ENCODE measurements at regions not wholly inside any gene's neighbourhood (a gene's known extent, or its start where the extent isn't known, plus 50 kb on each side); places are given as distances from the start of the nearest gene placed in this dataset.

DNA sequence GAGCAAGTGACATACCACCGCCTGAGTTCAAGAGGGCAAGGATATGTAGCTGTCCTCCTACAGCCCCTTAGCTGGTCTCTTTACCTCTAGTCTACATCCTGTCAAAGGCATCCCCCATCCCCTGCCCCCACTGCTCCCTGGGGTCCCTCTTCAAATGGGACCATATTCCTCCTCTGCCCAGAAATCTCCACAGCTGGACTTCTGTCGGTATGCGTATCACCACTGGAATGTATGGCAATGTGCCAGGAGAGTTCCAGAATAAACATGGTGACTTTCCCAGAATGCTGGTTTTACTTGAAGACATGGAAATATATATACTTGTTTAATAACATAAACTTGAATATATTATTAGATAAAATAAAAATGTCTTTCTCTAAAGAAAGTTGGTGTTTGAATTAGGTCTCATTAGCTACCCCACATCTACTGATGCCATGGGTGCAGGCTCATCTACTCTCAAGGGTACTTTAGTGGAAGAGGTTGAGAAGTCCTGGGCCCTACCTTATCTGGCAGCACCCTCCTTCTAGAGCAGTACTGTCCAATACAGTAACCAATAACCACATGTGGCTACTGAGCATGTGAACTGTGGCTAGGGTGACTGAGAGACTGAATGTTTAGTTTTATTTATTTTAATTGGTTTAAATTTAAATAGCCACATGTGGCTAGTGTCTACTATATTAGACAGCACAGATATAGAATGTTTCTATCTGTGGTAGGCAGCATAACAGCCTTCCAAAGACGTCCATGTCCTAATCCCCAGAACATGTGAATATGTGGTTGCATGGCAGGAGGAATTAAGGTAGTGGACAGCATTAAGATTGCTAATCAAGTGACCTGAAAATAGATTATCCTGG is 181.7 kb upstream of the SLC30A5 start:
- DNase-seq: no peak

DNA sequence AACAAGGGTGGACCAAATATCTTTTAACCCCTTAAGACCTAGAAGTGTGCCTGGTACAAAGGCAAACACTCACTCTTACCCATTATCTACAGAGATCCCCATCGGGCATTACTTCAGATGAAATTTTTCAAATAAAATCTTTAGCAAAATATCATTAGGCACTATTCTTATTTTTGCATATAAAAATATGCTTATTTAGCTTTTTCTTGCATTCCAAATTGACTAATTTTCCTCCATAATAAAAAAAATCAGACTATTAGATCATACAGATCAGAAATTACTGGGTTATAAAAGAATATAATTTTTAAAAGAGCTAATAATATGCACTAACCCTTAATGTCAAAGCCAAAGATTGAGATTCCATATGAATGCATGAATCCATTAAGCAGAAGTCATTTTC is 178.7 kb upstream of the SLC30A5 start:
- no peak for DNase-seq

DNA sequence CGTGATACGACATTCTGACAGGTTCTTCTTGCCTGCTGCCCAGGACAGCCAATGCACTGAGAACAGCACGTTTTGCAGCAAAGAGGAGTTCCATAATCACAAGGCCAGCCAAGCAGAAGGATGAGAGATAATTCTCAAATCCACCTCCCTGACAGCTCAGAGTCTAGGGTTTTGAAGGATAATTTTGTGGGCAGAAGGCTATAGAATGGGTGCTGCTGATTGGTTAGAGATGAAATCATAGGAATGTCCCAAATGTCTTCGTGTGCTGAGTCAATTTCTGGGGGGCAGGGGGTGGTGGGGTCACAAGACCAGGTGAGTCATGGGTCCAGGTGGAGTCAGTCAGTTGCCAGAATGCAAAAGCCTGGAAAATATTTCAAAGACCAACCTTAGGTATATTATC is 175.5 kb upstream of the SLC30A5 start:
- no peak for DNase-seq

DNA sequence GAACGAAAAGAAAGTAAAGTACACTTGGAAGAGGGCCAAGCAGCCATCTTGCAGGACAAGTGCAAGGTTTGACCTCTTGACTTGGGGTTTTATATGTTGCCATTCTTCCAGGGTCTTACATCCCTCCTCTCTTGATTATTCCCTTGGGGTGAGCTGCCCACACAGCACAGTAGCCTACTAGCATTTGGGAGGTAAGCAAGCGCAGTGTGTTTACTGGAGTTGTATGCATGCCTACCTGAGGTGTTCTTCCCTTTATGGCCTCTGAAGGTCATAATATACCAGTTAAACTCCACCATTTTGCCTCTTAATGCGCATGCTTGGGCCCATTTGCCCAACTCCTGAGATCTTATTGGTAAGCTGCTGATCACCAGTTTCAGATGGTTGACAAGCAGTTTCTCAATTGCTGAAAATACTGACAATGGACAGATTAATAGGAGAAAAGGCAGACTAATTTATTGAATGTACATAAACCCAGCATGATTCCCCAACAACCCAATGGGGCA is 173.8 kb upstream of the SLC30A5 start:
- DNase-seq: no peak

DNA sequence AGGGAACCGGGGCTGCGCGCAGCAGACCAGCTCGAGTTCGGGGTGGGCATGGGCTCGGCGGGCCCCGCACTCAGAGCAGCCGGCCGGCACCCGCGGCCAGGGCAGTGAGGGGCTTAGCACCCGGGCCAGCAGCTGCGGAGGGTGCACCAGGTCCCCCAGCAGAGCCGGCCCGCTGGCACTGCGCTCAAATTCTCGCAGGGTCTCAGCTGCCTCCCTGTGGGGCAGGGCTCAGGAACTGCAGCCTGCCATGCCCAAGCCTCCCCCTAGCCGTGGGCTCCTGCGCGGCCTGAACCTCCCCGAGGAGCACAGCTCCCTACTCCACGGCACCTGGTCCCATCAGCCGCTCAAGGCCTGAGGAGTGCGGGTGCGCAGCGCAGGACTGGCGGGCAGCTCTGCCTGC is 172.9 kb upstream of the SLC30A5 start:
- DNase-seq: no peak

DNA sequence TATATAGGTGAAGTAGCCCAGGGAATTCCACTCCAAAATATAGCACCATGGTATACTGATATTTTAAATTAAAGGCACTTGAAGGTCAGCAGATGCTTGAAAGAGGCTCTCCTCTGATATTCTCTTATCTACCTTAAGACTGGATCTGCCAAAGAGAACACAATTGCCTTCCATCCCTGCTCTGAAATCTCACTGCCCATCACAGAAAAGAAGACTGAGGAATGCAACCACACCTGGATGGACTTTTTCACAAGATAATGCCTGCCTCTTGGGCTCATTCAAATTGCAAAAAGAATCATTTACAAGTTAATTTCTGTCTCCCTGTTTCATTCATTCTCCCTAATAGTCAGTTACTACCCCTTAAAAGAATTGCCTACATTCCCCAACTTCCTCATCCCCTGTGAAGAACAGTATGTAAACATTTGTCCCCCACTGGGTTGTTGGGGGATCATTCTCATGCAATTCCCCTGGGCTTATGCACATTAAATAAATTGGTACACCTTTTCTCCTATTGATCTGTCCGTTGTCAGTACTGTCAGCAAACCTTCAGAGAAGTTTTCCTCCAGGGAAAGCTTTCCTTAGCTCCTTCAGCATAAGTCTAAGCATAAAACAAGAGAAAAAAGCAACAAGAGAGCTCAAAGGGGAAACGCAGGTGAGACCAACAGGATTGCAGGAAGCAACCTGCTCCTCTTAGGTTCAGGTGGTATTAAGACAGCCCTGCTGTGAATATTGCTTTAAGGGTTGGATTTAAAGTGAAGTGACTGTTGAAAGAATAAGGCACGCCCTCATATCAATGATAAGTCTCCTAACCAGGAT is 171.4 kb upstream of the SLC30A5 start:
- no peak for DNase-seq

DNA sequence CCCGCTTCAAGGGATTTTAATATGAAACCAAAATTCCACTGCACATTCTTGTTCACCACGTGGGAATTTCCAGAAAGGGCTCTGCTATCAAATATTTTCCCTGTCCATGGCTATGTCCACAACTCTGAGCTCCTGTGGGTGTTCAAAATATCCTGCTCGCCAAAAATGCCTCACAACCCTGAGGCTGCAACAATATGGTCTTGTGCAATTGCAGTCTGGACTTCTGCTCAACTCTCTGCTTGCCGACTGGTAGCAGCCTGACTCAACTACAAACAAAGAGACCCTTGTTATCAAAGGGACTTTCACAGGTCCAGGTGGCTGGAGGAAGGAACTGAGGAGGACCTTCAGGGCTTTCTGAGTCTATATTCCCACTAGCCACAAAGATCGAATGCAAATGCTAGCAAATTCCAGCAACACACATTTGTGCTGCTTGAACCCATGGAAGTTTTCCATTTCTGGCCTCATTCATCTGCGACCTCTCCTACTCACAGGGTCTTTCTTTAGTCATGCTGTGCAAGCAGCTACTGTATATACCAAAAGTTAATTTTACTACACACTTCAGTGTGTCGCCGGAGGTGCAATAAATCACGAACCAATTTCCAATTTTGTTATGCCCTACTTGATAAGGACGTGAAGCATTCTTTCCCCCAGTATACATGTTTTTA is 169.2 kb upstream of the SLC30A5 start:
- DNase-seq: no peak

DNA sequence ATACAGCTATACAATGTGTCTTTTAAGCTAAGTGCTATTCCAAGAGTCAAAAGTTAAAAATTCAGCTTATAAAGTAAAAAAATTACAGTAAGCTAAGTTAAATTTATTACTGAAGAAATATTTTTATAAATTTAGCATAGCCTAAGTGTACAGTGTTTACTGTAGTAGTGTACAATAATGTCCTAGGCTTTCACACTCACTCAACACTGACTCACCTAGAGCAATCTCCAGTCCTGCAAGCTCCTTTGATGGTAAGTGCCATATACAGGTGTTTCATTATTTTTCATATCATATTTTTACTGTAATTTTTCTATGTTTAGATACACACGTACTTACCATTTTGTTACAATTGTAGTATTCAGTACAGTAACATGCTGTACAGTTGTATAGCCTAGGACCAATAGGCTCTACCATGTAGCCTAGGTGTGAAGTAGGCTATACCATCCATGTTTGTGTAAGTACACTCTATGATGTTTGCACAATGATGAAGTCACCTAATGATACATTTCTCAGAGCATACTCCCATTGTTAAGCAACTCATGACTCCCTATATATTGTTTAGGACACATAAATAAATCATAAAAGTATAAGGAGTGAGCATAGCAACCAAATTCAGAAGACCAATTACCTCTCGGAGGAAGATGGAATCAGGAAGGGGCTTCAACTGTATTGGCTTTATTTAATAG is 165.1 kb upstream of the SLC30A5 start:
- DNase-seq: no peak

DNA sequence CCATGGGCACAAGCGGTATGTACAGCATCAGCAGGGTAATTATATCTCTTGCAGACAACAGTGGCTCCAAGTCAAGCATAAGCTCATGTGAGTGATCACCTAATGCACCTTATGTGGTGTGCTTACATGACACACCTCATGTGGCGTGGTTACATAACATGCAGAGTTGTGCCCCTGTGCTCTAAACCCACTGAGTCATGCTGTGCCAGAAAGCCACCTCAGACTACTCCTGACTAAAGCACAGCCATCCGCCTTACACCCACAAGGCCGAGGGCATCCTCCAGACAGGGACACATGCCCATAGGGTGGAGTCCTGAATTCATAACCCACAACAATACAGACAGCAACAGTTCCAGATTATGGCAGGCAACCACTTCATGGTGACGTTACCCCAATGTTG is 163.7 kb upstream of the SLC30A5 start:
- DNase-seq: no peak

DNA sequence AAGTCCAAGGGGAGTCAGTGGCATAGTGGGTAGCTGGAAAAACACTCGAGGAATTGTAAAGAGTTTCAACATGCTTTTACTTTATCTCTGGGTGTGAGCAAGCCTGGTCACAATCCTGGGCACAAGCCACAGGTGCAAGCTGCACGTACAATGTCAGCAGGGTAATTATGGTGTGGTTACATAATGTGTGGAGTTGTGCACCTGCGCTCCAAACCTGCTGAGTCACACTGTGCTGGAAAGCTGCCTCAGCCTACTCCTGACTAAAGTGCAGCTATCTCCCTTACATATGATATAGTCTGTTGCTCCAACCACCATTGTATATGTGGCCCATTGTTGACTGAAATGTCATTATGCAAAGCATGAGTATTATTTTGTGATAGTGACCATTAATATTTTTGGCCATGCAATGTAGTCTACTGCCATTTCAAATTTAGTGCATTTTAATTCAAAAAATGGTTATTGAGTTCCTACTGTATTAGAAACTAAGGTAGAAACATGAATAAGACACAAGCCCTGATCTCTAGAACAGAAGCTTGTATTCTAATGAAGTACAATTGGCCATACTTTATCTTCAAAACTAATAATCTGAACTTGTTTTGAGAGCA is 160.9 kb upstream of the SLC30A5 start:
- DNase-seq: no peak

DNA sequence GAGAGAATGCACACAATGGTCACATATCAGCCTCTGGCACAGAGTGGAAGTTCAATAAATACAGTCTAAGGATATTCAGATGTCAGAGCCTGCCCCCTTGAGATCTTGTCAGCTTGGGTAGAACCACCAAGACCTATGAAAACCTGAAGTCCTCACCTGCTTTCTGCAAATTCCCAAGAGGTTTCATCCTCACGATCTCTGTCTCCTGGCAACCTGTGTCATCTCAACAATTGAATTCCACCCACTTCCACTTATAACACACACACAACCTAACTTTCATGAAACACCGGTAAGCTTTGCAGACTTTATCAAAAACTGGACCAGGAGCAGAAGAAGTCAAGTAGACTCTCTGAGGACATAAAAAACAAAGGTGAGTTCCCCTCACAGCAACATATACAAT is 151.6 kb upstream of the SLC30A5 start:
- no peak for DNase-seq

DNA sequence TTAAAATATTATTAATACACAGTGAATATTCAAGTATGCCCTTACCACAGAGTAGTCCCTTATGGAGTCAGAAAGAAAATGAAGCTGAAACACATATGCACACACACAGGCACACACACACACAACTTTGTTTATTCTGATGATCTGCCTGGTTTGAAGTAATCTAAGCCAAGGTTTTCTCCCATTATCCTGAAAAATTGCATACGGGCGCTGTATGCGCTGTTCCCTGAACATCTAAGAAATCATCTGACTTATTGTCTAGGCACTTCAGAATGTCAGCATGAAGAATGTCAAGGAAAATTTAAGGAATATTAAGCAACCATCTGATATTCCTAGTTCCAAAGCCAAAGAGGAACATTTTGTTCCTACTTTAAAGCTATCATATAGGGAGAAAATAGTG is 147.1 kb upstream of the SLC30A5 start:
- no peak for DNase-seq

DNA sequence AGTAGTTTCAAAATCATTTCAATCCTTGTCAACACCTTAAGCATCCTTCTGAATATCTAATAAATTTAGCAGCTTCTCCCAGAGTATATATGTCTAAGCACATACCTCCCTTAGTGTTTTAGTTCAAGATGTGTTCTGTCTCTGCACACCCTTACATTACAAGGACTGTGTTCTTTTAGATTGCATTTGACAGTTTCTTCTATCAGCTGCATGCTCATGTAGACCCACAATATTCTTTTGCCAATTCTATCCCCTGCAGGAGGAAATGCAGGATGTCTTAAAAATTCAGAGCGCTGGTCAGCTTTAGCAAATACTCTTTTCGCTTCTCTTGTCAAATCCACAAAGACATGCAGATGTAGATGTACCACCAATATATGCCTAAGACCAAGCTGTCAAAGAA is 145.8 kb upstream of the SLC30A5 start:
- DNase-seq: no peak

DNA sequence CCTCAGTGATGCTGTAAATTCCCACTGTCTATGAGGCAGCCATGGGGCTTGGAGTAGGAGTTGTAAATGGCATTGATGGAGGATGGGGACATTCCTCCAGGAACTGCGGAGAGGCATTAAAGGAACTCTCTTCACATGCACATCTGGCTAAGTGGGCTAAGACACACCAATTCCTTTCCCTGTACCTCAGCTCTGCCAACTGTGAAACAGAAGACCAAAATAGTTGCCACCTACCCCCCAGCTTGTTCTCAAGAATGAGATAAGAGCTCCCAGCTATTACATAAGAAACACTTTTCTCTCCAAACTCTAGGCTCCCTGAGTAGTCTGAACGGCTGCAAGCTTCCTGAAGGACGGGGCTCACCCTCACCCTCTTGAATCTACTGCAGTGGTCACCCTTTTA is 144.6 kb upstream of the SLC30A5 start:
- peak; percentile 0 for DNase-seq

DNA sequence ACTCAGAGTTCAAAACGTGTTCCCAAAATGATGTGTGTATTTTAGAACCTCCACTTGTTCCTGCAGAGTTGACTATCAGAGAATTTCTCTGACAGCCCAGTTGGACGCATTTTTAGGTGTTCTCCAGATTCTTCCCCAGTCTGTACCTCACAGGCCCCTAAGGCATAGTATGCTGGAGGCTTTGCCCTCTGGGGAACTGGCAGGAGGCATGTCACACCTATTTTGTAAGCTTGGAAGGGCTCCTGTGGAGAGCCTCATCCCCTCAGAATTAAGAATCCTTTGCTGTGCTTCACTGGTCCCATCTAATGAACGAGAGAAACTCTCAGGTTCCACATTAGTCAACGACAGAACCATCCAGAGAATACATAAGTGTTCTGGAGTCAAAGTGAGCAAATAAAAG is 144.1 kb upstream of the SLC30A5 start:
- DNase-seq: no peak

DNA sequence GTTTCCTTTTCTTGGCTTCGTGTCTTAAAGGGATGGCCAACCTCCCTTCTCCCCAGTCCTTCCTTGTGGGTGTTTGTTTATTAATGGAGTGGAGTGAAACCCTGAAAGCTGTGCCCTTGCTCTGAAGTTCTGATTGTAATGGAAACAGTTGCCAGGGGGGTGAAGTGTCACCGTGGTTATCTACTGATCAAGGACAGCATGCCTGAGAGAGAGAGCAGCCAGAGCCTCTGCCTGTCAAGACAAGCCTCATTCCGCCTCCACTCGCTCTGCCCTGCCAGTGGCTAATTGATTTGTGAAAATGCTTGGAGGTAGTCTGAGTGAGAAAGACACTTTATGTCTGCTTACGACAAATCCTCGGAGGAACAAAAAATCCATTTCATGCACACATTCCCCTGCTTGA is 143.7 kb upstream of the SLC30A5 start:
- peak; percentile 74 for DNase-seq

DNA sequence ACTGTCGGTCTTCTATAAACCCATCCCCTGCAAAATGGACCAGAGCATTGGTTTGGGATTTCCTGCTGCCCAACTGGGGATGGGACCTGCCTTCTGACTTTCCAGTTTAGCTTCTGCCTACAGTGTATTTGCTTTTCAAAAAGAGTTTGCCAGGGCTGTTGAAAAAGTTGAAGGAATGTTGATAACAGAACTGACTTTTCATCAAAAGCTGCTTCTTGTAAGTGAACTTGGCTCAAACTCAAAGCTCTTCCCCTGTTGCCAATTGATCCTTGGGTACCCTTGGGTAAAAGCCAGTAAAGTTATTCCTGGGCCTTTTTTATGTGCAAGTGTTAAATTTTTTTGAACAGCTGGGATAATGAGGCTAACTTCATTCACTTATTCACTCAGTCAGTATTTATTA is 142.9 kb upstream of the SLC30A5 start:
- DNase-seq: no peak

DNA sequence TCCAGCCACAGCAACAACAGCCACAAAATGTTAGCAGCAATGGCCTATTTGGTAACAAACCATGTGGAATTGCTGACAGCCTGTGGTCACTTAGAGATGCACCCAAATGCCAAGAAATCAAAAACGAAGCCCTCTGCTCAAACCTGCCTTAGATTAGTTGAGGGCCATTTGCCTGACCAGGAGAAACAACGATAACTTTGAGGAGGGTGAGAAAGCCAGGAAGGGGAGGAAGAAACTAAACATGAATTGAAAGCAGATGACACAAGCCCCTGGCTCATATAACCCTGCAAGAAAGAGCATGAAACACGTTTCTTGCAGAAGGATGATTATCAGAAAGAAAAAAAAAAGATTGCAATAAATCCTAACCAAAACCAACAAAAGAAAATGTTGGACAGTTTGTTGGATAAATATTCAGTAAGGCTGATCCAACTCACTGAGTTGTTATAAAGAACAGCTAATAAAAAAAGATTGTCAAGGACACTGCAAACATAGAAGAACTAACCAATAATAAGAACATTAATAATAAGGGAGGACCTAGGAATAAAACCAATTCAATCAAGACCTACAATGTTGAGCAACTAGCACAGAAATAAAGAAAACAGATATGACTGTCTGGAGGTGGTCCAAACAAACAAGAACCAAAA is 140.5 kb upstream of the SLC30A5 start:
- no peak for DNase-seq

DNA sequence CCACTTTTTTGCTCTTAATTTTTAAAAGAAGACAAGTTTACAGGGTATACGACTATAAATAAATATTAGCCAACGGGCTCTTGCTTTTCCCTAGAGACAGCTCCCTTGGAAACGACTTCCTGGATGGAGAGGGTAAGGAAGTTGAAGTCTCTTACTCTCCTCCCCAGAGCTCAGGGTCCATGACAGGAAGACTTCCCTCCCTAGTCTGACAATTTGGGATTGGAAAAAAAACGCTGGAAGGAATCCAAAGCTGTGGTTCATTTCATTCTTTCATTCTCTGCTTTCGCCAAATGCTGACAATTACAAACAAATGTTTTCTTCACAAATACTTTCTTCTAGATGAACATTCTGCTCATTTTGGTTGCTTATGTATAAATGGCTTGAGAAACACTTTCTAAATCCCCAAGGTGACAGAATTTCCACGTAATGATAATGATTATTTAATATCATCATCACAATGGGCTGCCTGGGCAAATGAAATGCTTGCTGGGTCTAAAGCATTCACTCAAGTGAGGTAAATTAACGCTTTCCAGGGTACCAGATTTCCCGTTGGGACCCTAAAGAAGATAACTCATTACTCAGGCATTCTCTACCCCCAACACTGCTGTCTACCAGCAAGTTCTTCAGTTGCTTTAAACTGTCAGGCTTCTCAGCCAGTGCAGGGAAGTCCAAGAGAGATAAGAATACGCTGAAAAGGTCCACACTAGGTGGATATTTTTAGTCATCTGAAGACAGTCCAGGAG is 139.8 kb upstream of the SLC30A5 start:
- no peak for DNase-seq

DNA sequence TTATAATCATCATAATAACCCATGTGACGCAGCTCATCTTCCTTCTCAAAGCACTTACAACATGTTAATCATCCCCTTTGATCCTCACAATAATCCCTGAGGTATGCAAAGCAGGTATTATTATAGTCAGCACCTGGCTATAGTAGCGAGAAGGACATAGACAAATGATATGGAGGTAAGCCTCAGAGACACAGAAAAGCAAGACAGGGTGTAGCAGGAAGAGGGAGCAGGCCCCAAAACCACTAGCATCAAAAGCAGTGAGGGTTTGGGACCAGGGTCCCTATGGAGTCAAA is 139.2 kb upstream of the SLC30A5 start:
- no peak for DNase-seq

DNA sequence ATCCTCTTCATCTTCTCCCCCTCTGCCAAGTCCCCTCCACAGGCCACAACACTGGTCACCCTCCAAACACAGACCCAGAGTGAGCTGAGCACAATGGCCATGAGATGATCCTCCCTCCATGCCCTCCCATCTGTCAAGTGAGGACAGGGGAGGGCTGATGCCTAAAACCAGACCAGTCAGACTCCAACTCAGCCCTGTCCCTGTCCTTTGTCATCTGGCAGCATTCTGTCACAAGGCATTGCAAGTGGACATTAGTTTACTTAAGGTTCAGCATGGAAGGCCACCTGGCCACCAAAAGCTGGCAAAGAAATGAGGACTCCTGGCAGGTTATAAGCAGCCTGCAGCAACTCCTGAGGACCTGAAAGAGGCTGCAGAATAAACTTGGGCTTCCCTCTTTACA is 136.2 kb upstream of the SLC30A5 start:
- no peak for DNase-seq

DNA sequence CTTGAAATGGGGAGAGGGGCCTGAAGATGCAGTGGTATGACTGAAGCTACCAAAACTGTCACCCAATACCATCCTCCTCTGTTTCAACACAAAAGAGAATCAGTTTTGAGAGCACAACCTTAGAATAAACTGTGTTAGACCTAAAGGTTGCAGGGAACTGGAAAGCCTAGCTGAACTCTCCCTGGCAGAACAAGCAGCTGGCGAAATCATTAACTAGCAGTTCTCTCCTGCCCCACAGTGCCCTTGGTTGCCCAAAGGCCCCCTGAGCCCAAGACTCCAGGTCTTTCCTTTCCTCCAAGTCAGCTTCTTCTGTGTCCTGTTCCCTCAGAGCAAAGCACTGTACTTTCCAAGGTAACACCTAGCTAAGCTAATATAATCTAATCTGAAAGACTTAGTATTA is 135.4 kb upstream of the SLC30A5 start:
- no peak for DNase-seq
